Lung microvascular endothelial cell (primary cell): ENCODE measurements at regions not wholly inside any gene's neighbourhood (a gene's known extent, or its start where the extent isn't known, plus 50 kb on each side); places are given as distances from the start of the nearest gene placed in this dataset.

ENCODE experiments used
- DNase-seq, 2 donors: peaks; one replicate each; pipeline versions ENCODE4 v3.0.0 to v3.0.0-alpha.2; 2010; ENCODE audit warnings: low read depth in 2 of 2

- DNase-seq: peak in 1 of 2 donors; percentile 26
These were observed 186.1 kb upstream of the LNX1 start for GRCh38 chr4:53777244-53777984.

GRCh38 chr4:53776141-53776540 is 184.9 kb upstream of the LNX1 start:
- no peak for DNase-seq

- DNase-seq: no peak
These were observed 184.1 kb upstream of the LNX1 start for GRCh38 chr4:53775381-53775780.

- no peak for DNase-seq
These were observed 180.0 kb upstream of the LNX1 start for GRCh38 chr4:53771326-53771725.

GRCh38 chr4:53767482-53767881 is 176.2 kb upstream of the LNX1 start:
- no peak for DNase-seq

- no peak for DNase-seq
These were observed 173.6 kb upstream of the LNX1 start for GRCh38 chr4:53764761-53765490.

- DNase-seq: no peak
These were observed 172.7 kb upstream of the LNX1 start for GRCh38 chr4:53763813-53764597.

GRCh38 chr4:53755656-53756055 is 164.4 kb upstream of the LNX1 start:
- no peak for DNase-seq

- DNase-seq: no peak
These were observed 160.8 kb upstream of the LNX1 start for GRCh38 chr4:53752124-53752523.

GRCh38 chr4:53748328-53748772 is 157.1 kb upstream of the LNX1 start:
- no peak for DNase-seq

- no peak for DNase-seq
These were observed 156.1 kb upstream of the LNX1 start for GRCh38 chr4:53747401-53747800.

GRCh38 chr4:53744446-53745160 is 153.3 kb upstream of the LNX1 start:
- no peak for DNase-seq

- peak; percentile 52 to 62 for DNase-seq
These were observed 143.5 kb upstream of the LNX1 start for GRCh38 chr4:53734584-53735353.

- no peak for DNase-seq
These were observed 142.9 kb upstream of the LNX1 start for GRCh38 chr4:53734182-53734581.

- DNase-seq: no peak
These were observed 141.4 kb upstream of the LNX1 start for GRCh38 chr4:53732661-53733060.

GRCh38 chr4:53730031-53730805 is 138.9 kb upstream of the LNX1 start:
- no peak for DNase-seq

- no peak for DNase-seq
These were observed 130.8 kb upstream of the LNX1 start for GRCh38 chr4:53722110-53722509.

- no peak for DNase-seq
These were observed 130.0 kb upstream of the LNX1 start for GRCh38 chr4:53721263-53721662.

- no peak for DNase-seq
These were observed 129.5 kb upstream of the LNX1 start for GRCh38 chr4:53720776-53721175.

- no peak for DNase-seq
These were observed 125.8 kb upstream of the LNX1 start for GRCh38 chr4:53717064-53717549.
